VCaP (cell line): ENCODE measurements at regions not wholly inside any gene's neighbourhood (a gene's known extent, or its start where the extent isn't known, plus 50 kb on each side); places are given as distances from the start of the nearest gene placed in this dataset.

Experiments used
- H3K27ac ChIP-seq: fragments of 450-650 bp; 2 replicates; pipeline ENCODE4 v1.5.1; 2017
- TF ChIP-seq, protein P1 (sequence below): fragments of 450-650 bp; conservative IDR thresholded peaks from 2 replicates; pipeline ENCODE4 v1.5.1; 2017; ENCODE audit warnings: mild to moderate bottlenecking, moderate library complexity

DNA sequence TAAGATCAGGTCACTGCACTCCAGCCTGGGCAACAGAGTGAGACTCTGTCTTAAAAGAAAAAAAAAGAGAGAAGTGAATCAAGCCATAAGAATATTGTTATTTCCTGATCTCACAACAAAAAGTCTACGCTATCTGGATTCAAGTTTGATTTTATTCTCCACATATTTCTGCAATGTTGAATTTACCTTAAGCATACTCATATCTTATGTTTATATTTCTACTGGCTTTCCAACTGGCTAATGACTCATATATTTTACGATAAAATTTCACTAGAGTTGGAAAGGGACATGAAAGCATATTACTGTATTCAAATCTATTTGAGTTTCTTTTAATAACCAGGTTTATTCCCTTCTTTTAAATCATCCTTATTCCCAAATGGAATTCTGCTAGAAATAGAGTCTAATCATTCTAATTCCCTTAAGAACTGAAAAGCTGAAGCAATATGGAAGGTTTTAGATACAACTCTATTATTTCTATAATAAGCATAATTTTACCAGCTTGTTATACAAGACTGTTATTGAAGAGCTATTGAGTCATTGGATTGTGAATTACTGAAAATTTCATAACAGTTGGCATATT, 276.9 kb upstream of the HS3ST5 start:
- TF ChIP-seq, protein P1, sequence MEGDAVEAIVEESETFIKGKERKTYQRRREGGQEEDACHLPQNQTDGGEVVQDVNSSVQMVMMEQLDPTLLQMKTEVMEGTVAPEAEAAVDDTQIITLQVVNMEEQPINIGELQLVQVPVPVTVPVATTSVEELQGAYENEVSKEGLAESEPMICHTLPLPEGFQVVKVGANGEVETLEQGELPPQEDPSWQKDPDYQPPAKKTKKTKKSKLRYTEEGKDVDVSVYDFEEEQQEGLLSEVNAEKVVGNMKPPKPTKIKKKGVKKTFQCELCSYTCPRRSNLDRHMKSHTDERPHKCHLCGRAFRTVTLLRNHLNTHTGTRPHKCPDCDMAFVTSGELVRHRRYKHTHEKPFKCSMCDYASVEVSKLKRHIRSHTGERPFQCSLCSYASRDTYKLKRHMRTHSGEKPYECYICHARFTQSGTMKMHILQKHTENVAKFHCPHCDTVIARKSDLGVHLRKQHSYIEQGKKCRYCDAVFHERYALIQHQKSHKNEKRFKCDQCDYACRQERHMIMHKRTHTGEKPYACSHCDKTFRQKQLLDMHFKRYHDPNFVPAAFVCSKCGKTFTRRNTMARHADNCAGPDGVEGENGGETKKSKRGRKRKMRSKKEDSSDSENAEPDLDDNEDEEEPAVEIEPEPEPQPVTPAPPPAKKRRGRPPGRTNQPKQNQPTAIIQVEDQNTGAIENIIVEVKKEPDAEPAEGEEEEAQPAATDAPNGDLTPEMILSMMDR = no peak
- H3K27ac ChIP-seq = no peak overlapping the region

- H3K27ac ChIP-seq = no peak overlapping the region
- TF ChIP-seq, protein P1 = no peak
Observed at GRCh38 chr6:114611696-114612095, 268.9 kb upstream of the HS3ST5 start.

- H3K27ac ChIP-seq = no peak overlapping the region
- TF ChIP-seq, protein P1 = no peak
Observed at GRCh38 chr6:114608091-114608490, 265.3 kb upstream of the HS3ST5 start.

- TF ChIP-seq, protein P1 = no peak
- H3K27ac ChIP-seq = no peak overlapping the region
Observed at GRCh38 chr6:114605656-114606055, 262.8 kb upstream of the HS3ST5 start.

DNA sequence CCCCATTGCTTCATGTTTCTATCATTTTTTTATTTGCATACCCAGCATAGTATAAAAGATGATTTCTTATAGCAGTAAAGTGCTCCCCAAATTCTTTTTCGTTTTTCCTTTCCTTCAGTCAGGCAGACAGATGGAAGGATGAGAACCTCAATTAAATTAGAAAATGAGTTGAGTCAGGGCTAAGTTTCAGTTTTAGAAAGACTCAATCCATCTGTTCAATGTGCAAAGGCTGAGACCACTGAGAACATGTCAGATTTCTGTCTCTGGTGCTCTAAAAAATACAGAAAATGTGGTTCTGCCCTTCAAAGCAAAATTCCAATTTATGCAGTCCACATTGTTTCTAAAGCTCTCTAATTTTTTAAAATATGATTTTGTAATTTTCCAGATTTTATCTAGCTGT, 257.6 kb upstream of the HS3ST5 start:
- no peak overlapping the region for H3K27ac ChIP-seq
- TF ChIP-seq, protein P1 = no peak

- no peak overlapping the region for H3K27ac ChIP-seq
- TF ChIP-seq, protein P1 = no peak
Observed at GRCh38 chr6:114595591-114595990, 252.8 kb upstream of the HS3ST5 start.

- TF ChIP-seq, protein P1 = no peak
- no peak overlapping the region for H3K27ac ChIP-seq
Observed at GRCh38 chr6:114595186-114595585, 252.4 kb upstream of the HS3ST5 start.
